MM.1S (cell line): ENCODE measurements at regions not wholly inside any gene's neighbourhood (a gene's known extent, or its start where the extent isn't known, plus 50 kb on each side); places are given as distances from the start of the nearest gene placed in this dataset.

Source experiments
- EZH2 ChIP-seq: fragments of 300-600 bp; sonication (generic); optimal IDR thresholded peaks from 2 replicates; pipeline ENCODE3; 2017; ENCODE audit warnings: low read depth, mild to moderate bottlenecking, antibody characterized with exemption, low read length, mixed read lengths
- EZH2phosphoT487 ChIP-seq: fragments of 300-600 bp; sonication (generic); IDR thresholded peaks from 2 replicates; pipeline ENCODE4 v1.6.1; 2018; ENCODE audit warnings: antibody characterized with exemption, low read length
- TF ChIP-seq, protein P1 (sequence below): fragments of 300-600 bp; sonication (generic); IDR thresholded peaks from 2 replicates; pipeline ENCODE4 v1.5.1; 2016; ENCODE audit warnings: antibody characterized with exemption, low read length, mixed read lengths

DNA sequence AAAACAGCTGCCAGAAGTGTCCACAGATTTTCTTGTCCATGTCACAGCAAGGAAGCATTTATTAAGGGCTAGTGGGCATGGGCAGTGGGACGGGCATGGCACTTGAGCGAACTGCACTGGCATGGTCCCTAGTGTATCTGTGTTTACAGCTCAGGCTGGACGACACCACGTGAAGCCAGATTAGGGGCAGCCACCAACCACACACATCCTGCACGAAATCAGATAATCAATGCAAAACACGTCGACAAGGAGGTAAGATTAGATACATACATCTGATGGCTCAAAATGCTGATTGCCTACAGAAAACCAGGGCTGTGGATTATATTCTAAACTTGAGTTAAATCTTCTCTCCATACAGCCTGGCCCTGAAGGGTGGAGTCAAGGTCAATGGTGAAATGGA is 103.8 kb upstream of the ATP6AP2 start:
- TF ChIP-seq, protein P1, sequence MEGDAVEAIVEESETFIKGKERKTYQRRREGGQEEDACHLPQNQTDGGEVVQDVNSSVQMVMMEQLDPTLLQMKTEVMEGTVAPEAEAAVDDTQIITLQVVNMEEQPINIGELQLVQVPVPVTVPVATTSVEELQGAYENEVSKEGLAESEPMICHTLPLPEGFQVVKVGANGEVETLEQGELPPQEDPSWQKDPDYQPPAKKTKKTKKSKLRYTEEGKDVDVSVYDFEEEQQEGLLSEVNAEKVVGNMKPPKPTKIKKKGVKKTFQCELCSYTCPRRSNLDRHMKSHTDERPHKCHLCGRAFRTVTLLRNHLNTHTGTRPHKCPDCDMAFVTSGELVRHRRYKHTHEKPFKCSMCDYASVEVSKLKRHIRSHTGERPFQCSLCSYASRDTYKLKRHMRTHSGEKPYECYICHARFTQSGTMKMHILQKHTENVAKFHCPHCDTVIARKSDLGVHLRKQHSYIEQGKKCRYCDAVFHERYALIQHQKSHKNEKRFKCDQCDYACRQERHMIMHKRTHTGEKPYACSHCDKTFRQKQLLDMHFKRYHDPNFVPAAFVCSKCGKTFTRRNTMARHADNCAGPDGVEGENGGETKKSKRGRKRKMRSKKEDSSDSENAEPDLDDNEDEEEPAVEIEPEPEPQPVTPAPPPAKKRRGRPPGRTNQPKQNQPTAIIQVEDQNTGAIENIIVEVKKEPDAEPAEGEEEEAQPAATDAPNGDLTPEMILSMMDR = no peak
- TF ChIP-seq EZH2 = no peak
- no peak for TF ChIP-seq EZH2phosphoT487
